ENCODE measurements at regions not wholly inside any gene's neighbourhood (a gene's known extent, or its start where the extent isn't known, plus 50 kb on each side); places are given as distances from the start of the nearest gene placed in this dataset.

DNA sequence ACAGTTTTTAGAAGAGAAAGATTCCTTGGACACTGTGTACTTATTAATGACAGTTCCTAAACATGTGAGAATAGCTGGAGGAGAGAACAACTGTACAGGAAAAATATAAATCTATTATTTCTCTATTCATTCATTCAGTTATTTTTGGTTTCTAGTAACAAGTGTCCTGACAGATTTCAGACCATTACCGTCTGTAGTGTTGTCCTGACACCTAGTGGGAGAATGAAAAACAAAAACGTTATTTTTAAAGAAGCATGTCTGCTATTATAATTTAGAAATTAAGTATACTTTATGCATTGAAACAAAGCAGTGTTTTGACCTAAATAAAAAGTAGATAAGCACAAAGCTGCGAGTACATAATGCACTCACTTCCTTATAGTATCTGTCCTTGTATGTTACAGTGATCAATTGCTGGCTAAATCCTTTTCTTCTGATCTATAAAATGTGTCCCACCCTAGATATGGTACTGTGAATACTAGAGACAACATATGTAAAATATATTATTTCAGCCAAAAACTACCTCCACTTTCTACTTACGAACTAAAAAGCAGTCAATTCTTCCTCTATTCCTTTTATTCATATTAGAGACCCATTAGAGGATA lies 575.6 kb downstream of the ARL4A start:
- TF ChIP-seq CTCF (conservative IDR thresholded peaks at IDR 0.05; ENCODE audit: low read length) (peak; percentile 74), EZH2phosphoT487 (IDR thresholded peaks at IDR 0.05; ENCODE audit: borderline replicate concordance, low read depth, low read length) (no peak)

Measured in OCI-LY7 (cell line).